Endothelial cell of umbilical vein (primary cell): ENCODE measurements at regions not wholly inside any gene's neighbourhood (a gene's known extent, or its start where the extent isn't known, plus 50 kb on each side); places are given as distances from the start of the nearest gene placed in this dataset.

Experiments used
- BruUV-seq: library from RNA; stranded (reverse); fragments of 400-500 nt; replicated peaks from 2 replicates; lab custom pipeline; 2021; lab: Mats Ljungman, UMichigan
- CTCF ChIA-PET: fragments of 300-600, 350-600 bp; sonication (Branson Sonifier 250); formaldehyde crosslinking; loops from one replicate; lab custom pipeline; 2021; ENCODE audit warnings: antibody characterized with exemption, inconsistent platforms; lab: Charles Lee
- POLR2A ChIA-PET: fragments of 300-600, 350-600 bp; sonication (Branson Sonifier 250); formaldehyde crosslinking; loops from one replicate; lab custom pipeline; 2021; ENCODE audit warnings: antibody characterized with exemption, inconsistent platforms; lab: Charles Lee
- DNase-seq: peaks from one replicate; pipeline ENCODE4 v3.0.0-alpha.2; 2011; ENCODE audit warnings: low read depth, low spot score
- FAIRE-seq: peaks from 2 replicates; lab custom pipeline; 2011; peaks lifted over from hg19 to GRCh38; lab: Jason Lieb, UNC
- H2AFZ ChIP-seq: 2 replicates; pipeline ENCODE4 v1.6.0; 2012; ENCODE audit warnings: low read depth, low read length, control low read depth, inconsistent platforms
- H3K27ac ChIP-seq: 2 replicates; pipeline ENCODE4 v1.5.1; 2011; ENCODE audit warnings: low read depth, mild to moderate bottlenecking, control low read depth, low read length, moderate library complexity; ENCODE audit not compliant: insufficient read depth
- H3K27me3 ChIP-seq, 2 experiments: 2 replicates each; pipeline versions ENCODE4 v1.6.0 to v1.6.1; 2011; ENCODE audit warnings: low read length in 2 of 2, mixed read lengths in 1 of 2; ENCODE audit not compliant: control insufficient read depth in 2 of 2, insufficient read depth in 2 of 2
- H3K36me3 ChIP-seq, 2 experiments: 2 replicates in 1 of 2; 3 replicates in 1 of 2; pipeline ENCODE4 v1.5.1; 2011; ENCODE audit warnings: low read length in 2 of 2, mild to moderate bottlenecking in 1 of 2, moderate library complexity in 1 of 2; ENCODE audit not compliant: control insufficient read depth in 2 of 2, insufficient read depth in 2 of 2; ENCODE audit errors: extremely low read depth in 1 of 2
- H3K4me1 ChIP-seq: 3 replicates; pipeline ENCODE4 v1.5.1; 2011; ENCODE audit warnings: mild to moderate bottlenecking, low read length; ENCODE audit not compliant: control insufficient read depth, insufficient read depth; ENCODE audit errors: extremely low read depth
- H3K4me2 ChIP-seq: 2 replicates; pipeline ENCODE4 v1.6.1; 2011; ENCODE audit warnings: low read length, control low read depth, mixed read lengths; ENCODE audit not compliant: insufficient read depth
- H3K4me3 ChIP-seq, 3 experiments: fragments of 200-600 bp in 1 of 3; sonication (generic), shearing (Covaris generic) in 1 of 3; replicated peaks in 1 of 3; 2 replicates each; pipeline ENCODE4 v1.5.1; 2011 to 2016; ENCODE audit warnings: control low read depth in 3 of 3, low read length in 3 of 3, mild to moderate bottlenecking in 2 of 3, inconsistent platforms in 1 of 3, low read depth in 1 of 3, moderate library complexity in 1 of 3; ENCODE audit not compliant: insufficient read depth in 1 of 3
- H3K79me2 ChIP-seq: 2 replicates; pipeline ENCODE4 v1.6.0; 2012; ENCODE audit warnings: low read length, inconsistent platforms; ENCODE audit not compliant: control insufficient read depth, insufficient read depth
- H3K9ac ChIP-seq: replicated peaks from 2 replicates; pipeline ENCODE3; 2011; ENCODE audit warnings: low read length, control low read depth; ENCODE audit not compliant: insufficient read depth; ENCODE audit errors: extremely low read depth
- H3K9me1 ChIP-seq: replicated peaks from 3 replicates; pipeline ENCODE4 v1.6.0; 2011; ENCODE audit warnings: mild to moderate bottlenecking, low read length; ENCODE audit not compliant: control insufficient read depth, insufficient read depth; ENCODE audit errors: extremely low read depth
- H3K9me3 ChIP-seq: replicated peaks from 2 replicates; pipeline ENCODE4 v1.5.1; 2012; ENCODE audit warnings: low read length, inconsistent platforms; ENCODE audit not compliant: control insufficient read depth, insufficient read depth
- H4K20me1 ChIP-seq: replicated peaks from 2 replicates; pipeline ENCODE3; 2011; ENCODE audit warnings: mild to moderate bottlenecking, low read length; ENCODE audit not compliant: control insufficient read depth, insufficient read depth; ENCODE audit errors: extremely low read depth
- EZH2 ChIP-seq: IDR thresholded peaks from 2 replicates; pipeline ENCODE4 v1.6.1; 2012; ENCODE audit warnings: borderline replicate concordance, low read depth, mild to moderate bottlenecking, moderate library complexity, low read length, inconsistent platforms; ENCODE audit not compliant: severe bottlenecking
- FOS ChIP-seq: IDR thresholded peaks from 2 replicates; pipeline ENCODE4 v1.6.1; 2011; ENCODE audit warnings: mild to moderate bottlenecking, low read length, moderate library complexity, borderline replicate concordance; ENCODE audit not compliant: insufficient read depth
- GATA2 ChIP-seq: IDR thresholded peaks from 2 replicates; pipeline ENCODE4 v1.7.0; 2011; ENCODE audit warnings: low read depth, mild to moderate bottlenecking, moderate library complexity, mixed read lengths, low read length; ENCODE audit not compliant: insufficient read length, insufficient read depth
- JUN ChIP-seq: IDR thresholded peaks from 2 replicates; pipeline ENCODE4 v1.6.1; 2011; ENCODE audit warnings: borderline replicate concordance, low read depth; ENCODE audit not compliant: insufficient read length, insufficient read depth
- MAX ChIP-seq: IDR thresholded peaks from 2 replicates; pipeline ENCODE4 v1.6.1; 2011; ENCODE audit not compliant: insufficient read depth, insufficient read length
- MYC ChIP-seq: IDR thresholded peaks from one replicate; pipeline ENCODE4 v1.6.1; 2011; ENCODE audit warnings: mild to moderate bottlenecking, low read depth, low read length
- POLR2A ChIP-seq: IDR thresholded peaks from 2 replicates; pipeline ENCODE4 v1.6.1; 2012; ENCODE audit warnings: low read depth, mild to moderate bottlenecking, control low read depth, low read length
- POLR2AphosphoS5 ChIP-seq: IDR thresholded peaks from 2 replicates; pipeline ENCODE4 v1.6.1; 2012; ENCODE audit warnings: low read depth, mild to moderate bottlenecking, control low read depth, low read length, moderate library complexity; ENCODE audit not compliant: insufficient read depth
- dilution Hi-C: fragments of 300-500 bp; cut with MboI; formaldehyde crosslinking; loops from one replicate; pipeline ENCODE4 v1.15.0; 2019; ENCODE audit warnings: low sequenced_read_pairs; ENCODE audit not compliant: extremely low pct_ligation_motif_present
- intact Hi-C: fragments of 100-400 bp; cut with micrococcal nuclease; formaldehyde crosslinking; loops from one replicate; pipeline ENCODE4 v1.10.0; 2022
- TF ChIP-seq, protein P1 (sequence below), 2 donors: IDR thresholded peaks; 1 replicate in 1 of 2; 2 replicates in 1 of 2; pipeline ENCODE4 v1.5.1; 2011; ENCODE audit warnings: low read length in 2 of 2, mild to moderate bottlenecking in 2 of 2, moderate library complexity in 2 of 2, control low read depth in 1 of 2, inconsistent platforms in 1 of 2, low read depth in 1 of 2; ENCODE audit not compliant: insufficient read depth in 1 of 2; ENCODE audit errors: extremely low read depth in 1 of 2

GRCh38 chr17:77420095-77420803, 279.5 kb downstream of the SEC14L1 start:
- Histone ChIP-seq H3K9ac (no peak overlapping the region), H3K36me3 (no peaks in the 10 kb centered on the region), H3K9me3 (no peaks in the 10 kb centered on the region), H3K27me3 (no peaks in the 10 kb centered on the region), H3K79me2 (no peaks in the 10 kb centered on the region), H3K27ac (no peak overlapping the region), H3K4me3 (no peak overlapping the region), H2AFZ (no peak overlapping the region), H3K9me1 (no peaks in the 10 kb centered on the region), H4K20me1 (no peaks in the 10 kb centered on the region), H3K4me1 (peaks cover 30% of the 10 kb centered on the region), H3K4me2 (no peak overlapping the region)
- FAIRE-seq (no peak), DNase-seq (no peak)
- ChIA-PET CTCF (interaction anchor here (1.1 to 2.5 kb wide), 6 partner anchors 9 to 89 kb away, joined by 3 to 20 read pairs (median 6); no protein-coding TSS in a partner anchor), POLR2A (interaction anchor here (0.8 kb wide), 1 partner anchor 10 kb away, joined by 3 read pairs; no protein-coding TSS in a partner anchor)
- TF ChIP-seq POLR2A (no peak), MAX (no peak), FOS (no peak), GATA2 (no peak), JUN (no peak), MYC (no peak), EZH2 (no peak), POLR2AphosphoS5 (no peak)
- TF ChIP-seq, protein P1, sequence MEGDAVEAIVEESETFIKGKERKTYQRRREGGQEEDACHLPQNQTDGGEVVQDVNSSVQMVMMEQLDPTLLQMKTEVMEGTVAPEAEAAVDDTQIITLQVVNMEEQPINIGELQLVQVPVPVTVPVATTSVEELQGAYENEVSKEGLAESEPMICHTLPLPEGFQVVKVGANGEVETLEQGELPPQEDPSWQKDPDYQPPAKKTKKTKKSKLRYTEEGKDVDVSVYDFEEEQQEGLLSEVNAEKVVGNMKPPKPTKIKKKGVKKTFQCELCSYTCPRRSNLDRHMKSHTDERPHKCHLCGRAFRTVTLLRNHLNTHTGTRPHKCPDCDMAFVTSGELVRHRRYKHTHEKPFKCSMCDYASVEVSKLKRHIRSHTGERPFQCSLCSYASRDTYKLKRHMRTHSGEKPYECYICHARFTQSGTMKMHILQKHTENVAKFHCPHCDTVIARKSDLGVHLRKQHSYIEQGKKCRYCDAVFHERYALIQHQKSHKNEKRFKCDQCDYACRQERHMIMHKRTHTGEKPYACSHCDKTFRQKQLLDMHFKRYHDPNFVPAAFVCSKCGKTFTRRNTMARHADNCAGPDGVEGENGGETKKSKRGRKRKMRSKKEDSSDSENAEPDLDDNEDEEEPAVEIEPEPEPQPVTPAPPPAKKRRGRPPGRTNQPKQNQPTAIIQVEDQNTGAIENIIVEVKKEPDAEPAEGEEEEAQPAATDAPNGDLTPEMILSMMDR (IDR thresholded peaks at IDR 0.05; ENCODE audit: extremely low read depth in 1 of 2, insufficient read depth in 1 of 2, low read depth in 1 of 2, low read length in 2 of 2): no peak
- intact Hi-C loops (no loop called here), dilution Hi-C loops (no loop called here)
- BruUV-seq: no TSS peak
